K562 (cell line): ENCODE measurements at regions not wholly inside any gene's neighbourhood (a gene's known extent, or its start where the extent isn't known, plus 50 kb on each side); places are given as distances from the start of the nearest gene placed in this dataset.

Source experiments
- ASH1L ChIP-seq: fragments of 450-650 bp; IDR thresholded peaks from 2 replicates; pipeline ENCODE4 v1.6.1; 2018; ENCODE audit warnings: borderline replicate concordance, mild to moderate bottlenecking, low read depth; ENCODE audit not compliant: partially characterized antibody
- CBX2 ChIP-seq: fragments of 200-600 bp; sonication (generic); IDR thresholded peaks from one replicate; pipeline ENCODE4 v1.6.1; 2012; ENCODE audit warnings: mild to moderate bottlenecking, low read length, inconsistent platforms; ENCODE audit not compliant: insufficient read depth, poor library complexity, severe bottlenecking
- GATAD2B ChIP-seq: fragments of 450-650 bp; IDR thresholded peaks from 2 replicates; pipeline ENCODE4 v1.6.1; 2017; ENCODE audit warnings: mild to moderate bottlenecking, borderline replicate concordance
- MYNN ChIP-seq, 2 experiments: sonication (generic); formaldehyde crosslinking in 1 of 2; IDR thresholded peaks; 2 replicates each; pipeline versions ENCODE4 v1.5.0 to v1.6.1; 2016 to 2020; ENCODE audit warnings: antibody characterized with exemption in 1 of 2, missing genetic modification reagents in 1 of 2
- NKRF ChIP-seq: fragments of 450-650 bp; IDR thresholded peaks from 2 replicates; pipeline ENCODE4 v1.6.1; 2016; ENCODE audit warnings: borderline replicate concordance
- RCOR1 ChIP-seq, 2 experiments: IDR thresholded peaks; 2 replicates each; pipeline ENCODE4 v1.6.1; 2012; ENCODE audit warnings: low read depth in 2 of 2, low read length in 2 of 2, borderline replicate concordance in 1 of 2, improper control_type of control experiment in 1 of 2
- SETDB1 ChIP-seq: IDR thresholded peaks from one replicate; pipeline ENCODE4 v1.6.1; 2012; ENCODE audit warnings: low read length, control low read depth, inconsistent platforms
- SMAD3 ChIP-seq: fragments of 450-650 bp; formaldehyde crosslinking; conservative IDR thresholded peaks from 2 replicates; pipeline ENCODE4 v1.4.0; 2020; ENCODE audit warnings: mild to moderate bottlenecking
- SMARCA4 ChIP-seq: fragments of 450-650 bp; IDR thresholded peaks from 2 replicates; pipeline ENCODE4 v1.6.1; 2016
- SRSF7 ChIP-seq: fragments of 200-400 bp; formaldehyde crosslinking; optimal IDR thresholded peaks from 2 replicates; pipeline ENCODE3; 2017; ENCODE audit warnings: mild to moderate bottlenecking, low read depth, low read length
- THAP7 ChIP-seq: fragments of 250-450 bp; sonication (Bioruptor Pico); IDR thresholded peaks from 2 replicates; pipeline ENCODE4 v1.5.0; 2021
- ZNF146 ChIP-seq: IDR thresholded peaks from one replicate; pipeline ENCODE4 v1.6.1; 2018; ENCODE audit warnings: missing compliant biosample characterization; ENCODE audit not compliant: unreplicated experiment
- ZNF778 ChIP-seq: fragments of 450-650 bp; formaldehyde crosslinking; IDR thresholded peaks from 2 replicates; pipeline ENCODE4 v1.4.0; 2020; ENCODE audit warnings: mild to moderate bottlenecking, moderate library complexity
- TF ChIP-seq, protein P1 (sequence below): sonication (generic); formaldehyde crosslinking; IDR thresholded peaks from 2 replicates; pipeline ENCODE4 v1.8.0; 2022; ENCODE audit warnings: missing genetic modification reagents, mild to moderate bottlenecking, moderate library complexity, borderline replicate concordance
- TF ChIP-seq, protein P2 (sequence below): IDR thresholded peaks from 2 replicates; pipeline ENCODE4 v1.6.1; 2011; ENCODE audit warnings: borderline replicate concordance, low read depth, mild to moderate bottlenecking, moderate library complexity, low read length; ENCODE audit not compliant: insufficient read depth, poor library complexity, severe bottlenecking

GRCh38 chr16:5615868-5616642, 518.5 kb upstream of the EEF2KMT start (continued):
- TF ChIP-seq NKRF (no peak), MYNN (IDR thresholded peaks at IDR 0.05) (no peak), MYNN (CRISPR knock-in tag; IDR thresholded peaks at IDR 0.05) (no peak), ZNF146 (CRISPR knock-in tag) (no peak), THAP7 (CRISPR knock-in tag) (no peak), GATAD2B (no peak), ASH1L (no peak), SMAD3 (CRISPR knock-in tag) (no peak), SETDB1 (no peak), RCOR1 (IDR thresholded peaks at IDR 0.05; ENCODE audit: borderline replicate concordance in 1 of 2, low read depth in 2 of 2, low read length in 2 of 2) (peak in 1 of 2 experiments; percentile 52; a peak in 1 of 4 replicates), CBX2 (no peak), SRSF7 (no peak), SMARCA4 (no peak), ZNF778 (CRISPR knock-in tag) (no peak)
- TF ChIP-seq, protein P1, sequence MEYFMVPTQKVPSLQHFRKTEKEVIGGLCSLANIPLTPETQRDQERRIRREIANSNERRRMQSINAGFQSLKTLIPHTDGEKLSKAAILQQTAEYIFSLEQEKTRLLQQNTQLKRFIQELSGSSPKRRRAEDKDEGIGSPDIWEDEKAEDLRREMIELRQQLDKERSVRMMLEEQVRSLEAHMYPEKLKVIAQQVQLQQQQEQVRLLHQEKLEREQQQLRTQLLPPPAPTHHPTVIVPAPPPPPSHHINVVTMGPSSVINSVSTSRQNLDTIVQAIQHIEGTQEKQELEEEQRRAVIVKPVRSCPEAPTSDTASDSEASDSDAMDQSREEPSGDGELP (CRISPR knock-in tag) = no peak; the same call in 1 of the 2 replicates
- TF ChIP-seq, protein P2, sequence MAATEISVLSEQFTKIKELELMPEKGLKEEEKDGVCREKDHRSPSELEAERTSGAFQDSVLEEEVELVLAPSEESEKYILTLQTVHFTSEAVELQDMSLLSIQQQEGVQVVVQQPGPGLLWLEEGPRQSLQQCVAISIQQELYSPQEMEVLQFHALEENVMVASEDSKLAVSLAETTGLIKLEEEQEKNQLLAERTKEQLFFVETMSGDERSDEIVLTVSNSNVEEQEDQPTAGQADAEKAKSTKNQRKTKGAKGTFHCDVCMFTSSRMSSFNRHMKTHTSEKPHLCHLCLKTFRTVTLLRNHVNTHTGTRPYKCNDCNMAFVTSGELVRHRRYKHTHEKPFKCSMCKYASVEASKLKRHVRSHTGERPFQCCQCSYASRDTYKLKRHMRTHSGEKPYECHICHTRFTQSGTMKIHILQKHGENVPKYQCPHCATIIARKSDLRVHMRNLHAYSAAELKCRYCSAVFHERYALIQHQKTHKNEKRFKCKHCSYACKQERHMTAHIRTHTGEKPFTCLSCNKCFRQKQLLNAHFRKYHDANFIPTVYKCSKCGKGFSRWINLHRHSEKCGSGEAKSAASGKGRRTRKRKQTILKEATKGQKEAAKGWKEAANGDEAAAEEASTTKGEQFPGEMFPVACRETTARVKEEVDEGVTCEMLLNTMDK = peak; percentile 59
- TF ChIP-seq, all 486 proteins: peak for 24
